DOHH2 (cell line): ENCODE measurements at regions not wholly inside any gene's neighbourhood (a gene's known extent, or its start where the extent isn't known, plus 50 kb on each side); places are given as distances from the start of the nearest gene placed in this dataset.

ENCODE experiments used
- EZH2phosphoT487 ChIP-seq: fragments of 200-600 bp; sonication (generic); IDR thresholded peaks from 2 replicates; pipeline ENCODE4 v1.6.1; 2017; ENCODE audit warnings: borderline replicate concordance, mild to moderate bottlenecking, antibody characterized with exemption, low read length, moderate library complexity, mixed read lengths
- TF ChIP-seq, protein P1 (sequence below): fragments of 200-600 bp; sonication (generic); IDR thresholded peaks from one replicate; pipeline ENCODE4 v1.5.1; 2014; ENCODE audit warnings: antibody characterized with exemption, mild to moderate bottlenecking, low read depth, low read length; ENCODE audit not compliant: poor library complexity, severe bottlenecking

DNA sequence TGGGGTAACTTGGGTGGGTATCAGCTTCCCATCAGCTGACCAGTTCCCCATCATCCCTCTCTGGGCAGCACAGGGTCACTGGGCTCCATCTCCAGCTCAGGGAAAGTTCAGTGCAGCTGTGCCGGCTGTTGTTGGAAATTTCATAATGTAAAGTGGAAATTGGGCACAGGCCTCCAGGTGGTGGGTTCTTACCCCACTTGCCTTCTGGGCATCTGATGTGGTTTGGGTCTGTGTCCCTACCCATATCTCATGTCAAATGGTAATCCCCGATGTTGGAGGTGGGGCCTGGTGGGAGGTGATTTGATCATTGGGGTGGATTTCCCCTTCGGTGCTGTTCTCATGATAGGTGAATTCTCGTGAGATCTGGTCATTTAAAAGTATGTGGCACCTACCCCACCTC lies 59.7 kb upstream of the PSEN2 start:
- TF ChIP-seq, protein P1, sequence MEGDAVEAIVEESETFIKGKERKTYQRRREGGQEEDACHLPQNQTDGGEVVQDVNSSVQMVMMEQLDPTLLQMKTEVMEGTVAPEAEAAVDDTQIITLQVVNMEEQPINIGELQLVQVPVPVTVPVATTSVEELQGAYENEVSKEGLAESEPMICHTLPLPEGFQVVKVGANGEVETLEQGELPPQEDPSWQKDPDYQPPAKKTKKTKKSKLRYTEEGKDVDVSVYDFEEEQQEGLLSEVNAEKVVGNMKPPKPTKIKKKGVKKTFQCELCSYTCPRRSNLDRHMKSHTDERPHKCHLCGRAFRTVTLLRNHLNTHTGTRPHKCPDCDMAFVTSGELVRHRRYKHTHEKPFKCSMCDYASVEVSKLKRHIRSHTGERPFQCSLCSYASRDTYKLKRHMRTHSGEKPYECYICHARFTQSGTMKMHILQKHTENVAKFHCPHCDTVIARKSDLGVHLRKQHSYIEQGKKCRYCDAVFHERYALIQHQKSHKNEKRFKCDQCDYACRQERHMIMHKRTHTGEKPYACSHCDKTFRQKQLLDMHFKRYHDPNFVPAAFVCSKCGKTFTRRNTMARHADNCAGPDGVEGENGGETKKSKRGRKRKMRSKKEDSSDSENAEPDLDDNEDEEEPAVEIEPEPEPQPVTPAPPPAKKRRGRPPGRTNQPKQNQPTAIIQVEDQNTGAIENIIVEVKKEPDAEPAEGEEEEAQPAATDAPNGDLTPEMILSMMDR = no peak
- TF ChIP-seq EZH2phosphoT487 = no peak
